T47D (cell line): ENCODE measurements at regions not wholly inside any gene's neighbourhood (a gene's known extent, or its start where the extent isn't known, plus 50 kb on each side); places are given as distances from the start of the nearest gene placed in this dataset.

Experiments used
- DNase-seq, 2 experiments: peaks; one replicate each; pipeline versions ENCODE4 v3.0.0 to v3.0.0-alpha.2; 2011 to 2012; ENCODE audit warnings: low read depth in 1 of 2, low spot score in 1 of 2
- JUND ChIP-seq: IDR thresholded peaks from 2 replicates; pipeline ENCODE4 v1.6.1; 2012; ENCODE audit warnings: low read depth
- in situ Hi-C: cut with HindIII; loops from 2 replicates; pipeline ENCODE4 v1.10.0; 2016; ENCODE audit warnings: low sequenced_read_pairs, low pct_unique_long_range_greater_than_20kb

- DNase-seq: no peak
- TF ChIP-seq JUND: no peak
- in situ Hi-C loops: no loop called here
These were observed 372.3 kb downstream of the AASDHPPT start for GRCh38 chr11:106449763-106450162.

GRCh38 chr11:106451228-106451922 lies 373.9 kb downstream of the AASDHPPT start:
- TF ChIP-seq JUND: no peak
- no peak for DNase-seq
- in situ Hi-C loops: no loop called here

- TF ChIP-seq JUND: no peak
- DNase-seq: peak in 1 of 2 experiments; percentile 49
- in situ Hi-C loops: no loop called here
These were observed 379.2 kb downstream of the AASDHPPT start for GRCh38 chr11:106456647-106457046.

GRCh38 chr11:106457727-106458126 lies 380.3 kb downstream of the AASDHPPT start:
- in situ Hi-C loops: no loop called here
- DNase-seq: no peak
- no peak for TF ChIP-seq JUND

- TF ChIP-seq JUND: no peak
- in situ Hi-C loops: no loop called here
- no peak for DNase-seq
These were observed 381.7 kb downstream of the AASDHPPT start for GRCh38 chr11:106459135-106459534.

- TF ChIP-seq JUND: peak; percentile 62; the same call in 1 of the 2 replicates
- peak in 1 of 2 experiments; percentile 84 for DNase-seq
- in situ Hi-C loops: no loop called here
These were observed 383.8 kb downstream of the AASDHPPT start for GRCh38 chr11:106461148-106461691.

GRCh38 chr11:106461839-106462545 lies 384.5 kb downstream of the AASDHPPT start:
- TF ChIP-seq JUND: no peak
- in situ Hi-C loops: no loop called here
- DNase-seq: no peak

GRCh38 chr11:106463154-106463553 lies 385.7 kb downstream of the AASDHPPT start:
- no peak for TF ChIP-seq JUND
- no peak for DNase-seq
- in situ Hi-C loops: no loop called here

- DNase-seq: no peak
- in situ Hi-C loops: no loop called here
These were observed 386.3 kb downstream of the AASDHPPT start for GRCh38 chr11:106463796-106464201.

GRCh38 chr11:106464728-106465127 lies 387.3 kb downstream of the AASDHPPT start:
- in situ Hi-C loops: no loop called here
- no peak for DNase-seq
- no peak for TF ChIP-seq JUND

More at GRCh38 chr11:106463796-106464201, 386.3 kb downstream of the AASDHPPT start:
- TF ChIP-seq JUND: no peak

GRCh38 chr11:106466521-106467080 lies 389.1 kb downstream of the AASDHPPT start:
- no peak for DNase-seq
- in situ Hi-C loops: no loop called here

GRCh38 chr11:106467501-106467900 lies 390.0 kb downstream of the AASDHPPT start:
- TF ChIP-seq JUND: no peak
- in situ Hi-C loops: no loop called here
- no peak for DNase-seq

More at GRCh38 chr11:106466521-106467080, 389.1 kb downstream of the AASDHPPT start:
- TF ChIP-seq JUND: no peak

GRCh38 chr11:106468086-106468485 lies 390.6 kb downstream of the AASDHPPT start:
- in situ Hi-C loops: no loop called here
- DNase-seq: no peak
- no peak for TF ChIP-seq JUND
